HepG2 (cell line): ENCODE measurements at regions not wholly inside any gene's neighbourhood (a gene's known extent, or its start where the extent isn't known, plus 50 kb on each side); places are given as distances from the start of the nearest gene placed in this dataset.

Source experiments
- BORCS8-MEF2B ChIP-seq: sonication (generic); formaldehyde crosslinking; IDR thresholded peaks from 2 replicates; pipeline ENCODE4 v1.8.0; 2022; ENCODE audit warnings: mild to moderate bottlenecking, missing genetic modification reagents
- CEBPB ChIP-seq: IDR thresholded peaks from 2 replicates; pipeline ENCODE4 v1.6.1; 2011; ENCODE audit warnings: low read depth, low read length, improper control_type of control experiment, borderline replicate concordance
- ESRRA ChIP-seq: sonication (generic); formaldehyde crosslinking; IDR thresholded peaks from 2 replicates; pipeline ENCODE4 v1.5.1; 2020; ENCODE audit warnings: mild to moderate bottlenecking, low read depth, missing genetic modification reagents
- FOXP1 ChIP-seq, 2 experiments: fragments of 450-650 bp in 1 of 2; IDR thresholded peaks; 2 replicates each; pipeline ENCODE4 v1.6.1; 2017 to 2018; ENCODE audit warnings: antibody characterized with exemption in 1 of 2
- JDP2 ChIP-seq: sonication (generic); formaldehyde crosslinking; IDR thresholded peaks from 2 replicates; pipeline ENCODE4 v1.8.1; 2022; ENCODE audit warnings: missing genetic modification reagents, borderline replicate concordance
- NFATC3 ChIP-seq: sonication (generic); formaldehyde crosslinking; IDR thresholded peaks from 2 replicates; pipeline ENCODE4 v1.5.1; 2020; ENCODE audit warnings: mild to moderate bottlenecking, missing genetic modification reagents
- NR2F6 ChIP-seq, 2 experiments: IDR thresholded peaks; 2 replicates each; pipeline ENCODE4 v1.6.1; 2016; ENCODE audit warnings: antibody characterized with exemption in 1 of 2, mild to moderate bottlenecking in 1 of 2
- RFX5 ChIP-seq: IDR thresholded peaks from 2 replicates; pipeline ENCODE4 v1.6.1; 2011; ENCODE audit warnings: low read depth, low read length, improper control_type of control experiment
- SRF ChIP-seq: IDR thresholded peaks from 2 replicates; pipeline ENCODE4 v1.6.1; 2011; ENCODE audit warnings: mild to moderate bottlenecking, low read depth, low read length, moderate library complexity
- TF ChIP-seq, protein P1 (sequence below): IDR thresholded peaks from 2 replicates; pipeline ENCODE4 v1.6.1; 2012; ENCODE audit warnings: inconsistent platforms
- TF ChIP-seq, protein P2 (sequence below): sonication (generic); formaldehyde crosslinking; IDR thresholded peaks from 2 replicates; pipeline ENCODE4 v1.5.0; 2020; ENCODE audit warnings: mild to moderate bottlenecking, missing genetic modification reagents, moderate library complexity
- TF ChIP-seq, protein P3 (sequence below): sonication (generic); formaldehyde crosslinking; conservative IDR thresholded peaks from 2 replicates; pipeline ENCODE4 v1.4.0; 2020; ENCODE audit warnings: missing genetic modification reagents

DNA sequence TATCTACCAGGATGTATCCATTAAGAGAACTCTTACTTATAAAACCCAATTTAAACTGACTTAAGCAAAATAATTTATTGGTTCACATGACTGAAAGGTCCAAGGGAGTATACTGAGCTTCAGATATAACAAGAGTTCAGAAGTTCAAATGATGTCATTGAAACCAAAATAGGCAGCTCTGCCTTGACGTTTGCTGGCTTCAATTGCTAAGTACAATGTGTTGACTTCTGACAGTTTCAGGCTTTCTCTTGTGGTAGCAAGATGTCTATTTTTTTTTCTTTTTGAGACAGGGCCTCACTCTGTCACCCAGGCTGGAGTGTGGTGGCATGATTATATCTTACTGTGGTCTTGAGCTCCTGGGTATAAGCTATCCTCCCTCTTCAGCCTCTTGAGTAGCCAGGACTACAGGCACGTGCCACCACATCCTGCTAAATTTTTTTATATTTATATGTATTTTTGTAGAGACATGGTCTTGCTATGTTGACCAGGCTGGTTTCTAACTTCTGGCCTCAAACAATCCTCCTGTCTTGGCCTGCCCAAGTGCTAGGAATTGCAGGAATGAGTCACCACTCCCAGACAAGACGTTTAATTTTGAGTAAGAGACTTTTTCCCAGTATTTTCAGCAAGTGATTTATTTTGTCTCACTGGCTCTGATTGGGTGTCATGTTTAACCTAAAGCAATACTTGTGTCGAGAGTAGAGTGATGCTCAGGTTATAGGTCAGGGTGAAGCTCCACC, 184.8 kb downstream of the NR4A2 start:
- no peak for TF ChIP-seq ESRRA
- TF ChIP-seq, protein P1, sequence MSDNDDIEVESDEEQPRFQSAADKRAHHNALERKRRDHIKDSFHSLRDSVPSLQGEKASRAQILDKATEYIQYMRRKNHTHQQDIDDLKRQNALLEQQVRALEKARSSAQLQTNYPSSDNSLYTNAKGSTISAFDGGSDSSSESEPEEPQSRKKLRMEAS = no peak
- TF ChIP-seq, protein P2, sequence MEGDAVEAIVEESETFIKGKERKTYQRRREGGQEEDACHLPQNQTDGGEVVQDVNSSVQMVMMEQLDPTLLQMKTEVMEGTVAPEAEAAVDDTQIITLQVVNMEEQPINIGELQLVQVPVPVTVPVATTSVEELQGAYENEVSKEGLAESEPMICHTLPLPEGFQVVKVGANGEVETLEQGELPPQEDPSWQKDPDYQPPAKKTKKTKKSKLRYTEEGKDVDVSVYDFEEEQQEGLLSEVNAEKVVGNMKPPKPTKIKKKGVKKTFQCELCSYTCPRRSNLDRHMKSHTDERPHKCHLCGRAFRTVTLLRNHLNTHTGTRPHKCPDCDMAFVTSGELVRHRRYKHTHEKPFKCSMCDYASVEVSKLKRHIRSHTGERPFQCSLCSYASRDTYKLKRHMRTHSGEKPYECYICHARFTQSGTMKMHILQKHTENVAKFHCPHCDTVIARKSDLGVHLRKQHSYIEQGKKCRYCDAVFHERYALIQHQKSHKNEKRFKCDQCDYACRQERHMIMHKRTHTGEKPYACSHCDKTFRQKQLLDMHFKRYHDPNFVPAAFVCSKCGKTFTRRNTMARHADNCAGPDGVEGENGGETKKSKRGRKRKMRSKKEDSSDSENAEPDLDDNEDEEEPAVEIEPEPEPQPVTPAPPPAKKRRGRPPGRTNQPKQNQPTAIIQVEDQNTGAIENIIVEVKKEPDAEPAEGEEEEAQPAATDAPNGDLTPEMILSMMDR (CRISPR knock-in tag) = no peak
- TF ChIP-seq, protein P3, sequence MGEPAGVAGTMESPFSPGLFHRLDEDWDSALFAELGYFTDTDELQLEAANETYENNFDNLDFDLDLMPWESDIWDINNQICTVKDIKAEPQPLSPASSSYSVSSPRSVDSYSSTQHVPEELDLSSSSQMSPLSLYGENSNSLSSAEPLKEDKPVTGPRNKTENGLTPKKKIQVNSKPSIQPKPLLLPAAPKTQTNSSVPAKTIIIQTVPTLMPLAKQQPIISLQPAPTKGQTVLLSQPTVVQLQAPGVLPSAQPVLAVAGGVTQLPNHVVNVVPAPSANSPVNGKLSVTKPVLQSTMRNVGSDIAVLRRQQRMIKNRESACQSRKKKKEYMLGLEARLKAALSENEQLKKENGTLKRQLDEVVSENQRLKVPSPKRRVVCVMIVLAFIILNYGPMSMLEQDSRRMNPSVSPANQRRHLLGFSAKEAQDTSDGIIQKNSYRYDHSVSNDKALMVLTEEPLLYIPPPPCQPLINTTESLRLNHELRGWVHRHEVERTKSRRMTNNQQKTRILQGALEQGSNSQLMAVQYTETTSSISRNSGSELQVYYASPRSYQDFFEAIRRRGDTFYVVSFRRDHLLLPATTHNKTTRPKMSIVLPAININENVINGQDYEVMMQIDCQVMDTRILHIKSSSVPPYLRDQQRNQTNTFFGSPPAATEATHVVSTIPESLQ (CRISPR knock-in tag) = no peak
- TF ChIP-seq SRF = no peak
- TF ChIP-seq FOXP1 (IDR thresholded peaks at IDR 0.05) = no peak
- no peak for TF ChIP-seq FOXP1 (CRISPR knock-in tag; IDR thresholded peaks at IDR 0.05)
- no peak for TF ChIP-seq NR2F6 (IDR thresholded peaks at IDR 0.05)
- no peak for TF ChIP-seq NR2F6 (CRISPR knock-in tag; IDR thresholded peaks at IDR 0.05)
- no peak for TF ChIP-seq NFATC3 (CRISPR knock-in tag)
- TF ChIP-seq JDP2 = no peak
- TF ChIP-seq BORCS8-MEF2B (CRISPR knock-in tag) = no peak
- no peak for TF ChIP-seq CEBPB
- TF ChIP-seq RFX5 = no peak
